IMR-90 (cell line): ENCODE measurements at regions not wholly inside any gene's neighbourhood (a gene's known extent, or its start where the extent isn't known, plus 50 kb on each side); places are given as distances from the start of the nearest gene placed in this dataset.

Source experiments
- ATAC-seq: fragments of 200-7000 bp; cut with Tn5 transposase; 2 replicates; pipeline ENCODE4 v1.9.1; 2020; ENCODE audit warnings: low read depth, mild to moderate bottlenecking, moderate library complexity
- BruUV-seq: library from RNA; stranded (reverse); fragments of 400-500 nt; replicated peaks from 2 replicates; lab custom pipeline; 2021; lab: Mats Ljungman, UMichigan
- CTCF ChIA-PET: fragments of 300-600 bp; formaldehyde crosslinking; extraction: SDS; loops from one replicate; lab custom pipeline; 2021; ENCODE audit warnings: antibody characterized with exemption; lab: Yijun Ruan, JAX
- POLR2A ChIA-PET: fragments of 300-600 bp; sonication (Branson Sonifier 250); formaldehyde crosslinking; loops from one replicate; lab custom pipeline; 2022; ENCODE audit warnings: antibody characterized with exemption; ENCODE audit not compliant: unreplicated experiment; lab: Charles Lee
- DNase-seq: peaks from one replicate; pipeline ENCODE4 v3.0.0; 2013
- H2AFZ ChIP-seq: replicated peaks from 2 replicates; pipeline ENCODE3; 2013; ENCODE audit warnings: low read length, mild to moderate bottlenecking; ENCODE audit not compliant: poor library complexity
- H2AK5ac ChIP-seq: 2 replicates; pipeline ENCODE4 v1.6.1; 2013; ENCODE audit warnings: low read depth, low read length, inconsistent platforms
- H2AK9ac ChIP-seq: replicated peaks from 2 replicates; pipeline ENCODE3; 2013; ENCODE audit warnings: mild to moderate bottlenecking, low read depth, low read length, moderate library complexity; ENCODE audit not compliant: poor library complexity
- H2BK120ac ChIP-seq: 2 replicates; pipeline ENCODE4 v1.6.1; 2013; ENCODE audit warnings: low read depth, low read length, inconsistent platforms
- H2BK15ac ChIP-seq: 3 replicates; pipeline ENCODE4 v1.6.1; 2013; ENCODE audit warnings: low read depth, low read length, inconsistent platforms
- H2BK20ac ChIP-seq: 2 replicates; pipeline ENCODE4 v1.6.1; 2013; ENCODE audit warnings: low read depth, mild to moderate bottlenecking, inconsistent platforms, low read length, moderate library complexity
- H2BK5ac ChIP-seq: 2 replicates; pipeline ENCODE4 v1.6.1; 2013; ENCODE audit warnings: mild to moderate bottlenecking, low read depth, low read length, inconsistent platforms; ENCODE audit not compliant: poor library complexity, severe bottlenecking
- H3K14ac ChIP-seq: replicated peaks from 2 replicates; pipeline ENCODE4 v1.6.1; 2013; ENCODE audit warnings: low read depth, low read length, inconsistent platforms
- H3K18ac ChIP-seq: 2 replicates; pipeline ENCODE4 v1.6.1; 2013; ENCODE audit warnings: low read depth, low read length, control low read depth
- H3K23ac ChIP-seq: 2 replicates; pipeline ENCODE4 v1.6.1; 2013; ENCODE audit warnings: low read depth, low read length, inconsistent platforms
- H3K27ac ChIP-seq: 2 replicates; pipeline ENCODE4 v1.5.1; 2013; ENCODE audit warnings: mild to moderate bottlenecking, control low read depth, low read length; ENCODE audit not compliant: insufficient read depth
- H3K27me3 ChIP-seq: 2 replicates; pipeline ENCODE4 v1.6.1; 2013; ENCODE audit warnings: low read length; ENCODE audit not compliant: control insufficient read depth, insufficient read depth
- H3K36me3 ChIP-seq: 2 replicates; pipeline ENCODE4 v1.6.1; 2013; ENCODE audit warnings: low read length, mixed read lengths; ENCODE audit not compliant: control insufficient read depth, insufficient read depth
- H3K4ac ChIP-seq: 2 replicates; pipeline ENCODE4 v1.6.1; 2013; ENCODE audit warnings: low read depth, low read length, inconsistent platforms
- H3K4me1 ChIP-seq: 2 replicates; pipeline ENCODE4 v1.6.1; 2013; ENCODE audit warnings: low read length, mixed read lengths; ENCODE audit not compliant: control insufficient read depth, insufficient read depth
- H3K4me2 ChIP-seq: 2 replicates; pipeline ENCODE4 v1.6.1; 2013; ENCODE audit warnings: low read depth, mild to moderate bottlenecking, control low read depth, low read length, moderate library complexity
- H3K4me3 ChIP-seq: 2 replicates; pipeline ENCODE4 v1.5.1; 2013; ENCODE audit warnings: low read depth, mild to moderate bottlenecking, control low read depth, low read length, moderate library complexity; ENCODE audit not compliant: insufficient read depth
- H3K56ac ChIP-seq: 2 replicates; pipeline ENCODE4 v1.6.1; 2013; ENCODE audit warnings: low read length, inconsistent platforms; ENCODE audit not compliant: insufficient read depth; ENCODE audit errors: extremely low read depth
- H3K79me1 ChIP-seq, 2 experiments: 2 replicates each; pipeline ENCODE4 v1.6.1; 2013; ENCODE audit warnings: low read length in 2 of 2, inconsistent platforms in 1 of 2, low read depth in 1 of 2
- H3K9ac ChIP-seq: 2 replicates; pipeline ENCODE4 v1.6.1; 2013; ENCODE audit warnings: low read depth, low read length, control low read depth
- H3K9me1 ChIP-seq: 2 replicates; pipeline ENCODE4 v1.6.1; 2013; ENCODE audit warnings: low read length, inconsistent platforms; ENCODE audit not compliant: insufficient read depth
- H3K9me3 ChIP-seq: 2 replicates; pipeline ENCODE4 v1.6.1; 2013; ENCODE audit warnings: low read length; ENCODE audit not compliant: control insufficient read depth, insufficient read depth
- H4K20me1 ChIP-seq: 2 replicates; pipeline ENCODE4 v1.6.1; 2013; ENCODE audit warnings: low read length, inconsistent platforms; ENCODE audit not compliant: insufficient read depth
- H4K5ac ChIP-seq: 2 replicates; pipeline ENCODE4 v1.6.1; 2013; ENCODE audit warnings: mild to moderate bottlenecking, low read depth, low read length, control low read depth
- H4K8ac ChIP-seq, 2 experiments: 2 replicates each; pipeline ENCODE4 v1.6.1; 2013; ENCODE audit warnings: low read depth in 2 of 2, low read length in 2 of 2, control low read depth in 1 of 2, inconsistent platforms in 1 of 2
- H4K91ac ChIP-seq: 2 replicates; pipeline ENCODE4 v1.6.1; 2013; ENCODE audit warnings: low read depth, low read length, inconsistent platforms; ENCODE audit not compliant: insufficient read depth
- CEBPB ChIP-seq: IDR thresholded peaks from 2 replicates; pipeline ENCODE4 v1.6.1; 2012; ENCODE audit warnings: low read depth, low read length, improper control_type of control experiment
- CTCF ChIP-seq: conservative IDR thresholded peaks from 2 replicates; pipeline ENCODE4 v1.5.1; 2012; ENCODE audit warnings: mild to moderate bottlenecking, low read depth, low read length, improper control_type of control experiment
- ELK1 ChIP-seq: fragments of 150-350 bp; IDR thresholded peaks from 2 replicates; pipeline ENCODE4 v1.6.1; 2016; ENCODE audit warnings: low read depth, mild to moderate bottlenecking, low read length, moderate library complexity, borderline replicate concordance
- FOS ChIP-seq: fragments of 150-350 bp; IDR thresholded peaks from 2 replicates; pipeline ENCODE4 v1.6.1; 2016; ENCODE audit warnings: low read depth, low read length
- MAFK ChIP-seq: IDR thresholded peaks from 2 replicates; pipeline ENCODE4 v1.6.1; 2012; ENCODE audit warnings: low read depth, low read length, improper control_type of control experiment
- MAZ ChIP-seq: IDR thresholded peaks from 2 replicates; pipeline ENCODE4 v1.6.1; 2012; ENCODE audit warnings: low read depth, mild to moderate bottlenecking, low read length, improper control_type of control experiment, moderate library complexity, borderline replicate concordance
- MXI1 ChIP-seq: IDR thresholded peaks from 2 replicates; pipeline ENCODE4 v1.6.1; 2012; ENCODE audit warnings: low read depth, mild to moderate bottlenecking, low read length, moderate library complexity, borderline replicate concordance
- NFE2L2 ChIP-seq: fragments of 150-350 bp; IDR thresholded peaks from 2 replicates; pipeline ENCODE4 v1.6.1; 2016; ENCODE audit warnings: low read depth, mild to moderate bottlenecking, low read length
- POLR2A ChIP-seq: IDR thresholded peaks from 2 replicates; pipeline ENCODE4 v1.6.1; 2012; ENCODE audit warnings: mild to moderate bottlenecking, low read depth, low read length
- RAD21 ChIP-seq: IDR thresholded peaks from 2 replicates; pipeline ENCODE4 v1.6.1; 2012; ENCODE audit warnings: low read length, improper control_type of control experiment
- RCOR1 ChIP-seq: IDR thresholded peaks from 2 replicates; pipeline ENCODE4 v1.6.1; 2012; ENCODE audit warnings: mild to moderate bottlenecking, low read length, improper control_type of control experiment; ENCODE audit not compliant: insufficient replicate concordance
- SMC3 ChIP-seq: fragments of 150-350 bp; IDR thresholded peaks from 2 replicates; pipeline ENCODE4 v1.6.1; 2016; ENCODE audit warnings: low read depth, mild to moderate bottlenecking, antibody characterized with exemption, low read length, moderate library complexity
- USF2 ChIP-seq: fragments of 150-350 bp; IDR thresholded peaks from 2 replicates; pipeline ENCODE4 v1.6.1; 2017; ENCODE audit warnings: mild to moderate bottlenecking, antibody characterized with exemption, low read length, low read depth
- WGBS, 2 experiments: methylation state at CpG; one replicate each; pipeline versions ENCODE4 v1.1.5 to v1.1.7; 2013; ENCODE audit warnings: missing lambda C conversion rate in 2 of 2; ENCODE audit not compliant: insufficient read length in 1 of 2; ENCODE audit errors: extremely low coverage in 2 of 2; 5-methylcytosine and 5-hydroxymethylcytosine counted together
- dilution Hi-C: fragments of 300-500 bp; cut with HindIII; formaldehyde crosslinking; loops from one replicate; pipeline ENCODE4 v1.14.3; 2018; ENCODE audit warnings: low sequenced_read_pairs; ENCODE audit not compliant: unreplicated experiment
- in situ Hi-C: fragments of 300-500 bp; cut with MboI; formaldehyde crosslinking; loops from 3 replicates; pipeline ENCODE4 v1.14.3; 2019; ENCODE audit warnings: low sequenced_read_pairs, inconsistent platforms, mixed read lengths
- intact Hi-C: fragments of 100-400 bp; cut with micrococcal nuclease; formaldehyde crosslinking; loops from 2 replicates; pipeline ENCODE4 v1.10.0; 2022

GRCh38 chr5:87608385-87608784 is 195.7 kb upstream of the CCNH start:
- Histone ChIP-seq H3K23ac (no peak overlapping the region), H3K18ac (no peak overlapping the region), H3K36me3 (no peaks in the 10 kb centered on the region), H2BK15ac (no peak overlapping the region), H2AFZ (no peak overlapping the region), H3K27ac (no peak overlapping the region), H3K4ac (no peak overlapping the region), H3K9me3 (no peaks in the 10 kb centered on the region; the same call in 1 of the 2 replicates), H2BK5ac (no peak overlapping the region), H3K4me3 (no peak overlapping the region), H3K9ac (no peak overlapping the region), H4K8ac (no peak overlapping the region), H4K20me1 (no peaks in the 10 kb centered on the region), H2BK20ac (no peak overlapping the region), H3K27me3 (no peaks in the 10 kb centered on the region), H3K56ac (no peak overlapping the region), H2AK5ac (no peak overlapping the region), H2BK120ac (no peak overlapping the region), H2AK9ac (no peak overlapping the region), H3K79me1 (no peaks in the 10 kb centered on the region), H4K5ac (no peak overlapping the region), H3K4me2 (no peak overlapping the region), H3K4me1 (no peaks in the 10 kb centered on the region), H4K91ac (no peak overlapping the region), H3K9me1 (no peaks in the 10 kb centered on the region), H3K14ac (no peak overlapping the region)
- ChIA-PET CTCF (no interaction called here), POLR2A (no interaction called here)
- no TSS peak for BruUV-seq
- no CpG with 5 or more reads among the region's 1 CpG for WGBS, 2 experiments
- ATAC-seq (no peak), DNase-seq (no peak)
- in situ Hi-C loops: no loop called here
- TF ChIP-seq MXI1 (no peak), MAZ (no peak), CEBPB (no peak), RCOR1 (no peak), POLR2A (no peak), MAFK (no peak), NFE2L2 (no peak), CTCF (no peak), RAD21 (no peak), SMC3 (no peak), USF2 (no peak), ELK1 (no peak), FOS (no peak)
- dilution Hi-C loops: no loop called here
- intact Hi-C loops: no loop called here
